ENCODE measurements at regions not wholly inside any gene's neighbourhood (a gene's known extent, or its start where the extent isn't known, plus 50 kb on each side); places are given as distances from the start of the nearest gene placed in this dataset.

DNA sequence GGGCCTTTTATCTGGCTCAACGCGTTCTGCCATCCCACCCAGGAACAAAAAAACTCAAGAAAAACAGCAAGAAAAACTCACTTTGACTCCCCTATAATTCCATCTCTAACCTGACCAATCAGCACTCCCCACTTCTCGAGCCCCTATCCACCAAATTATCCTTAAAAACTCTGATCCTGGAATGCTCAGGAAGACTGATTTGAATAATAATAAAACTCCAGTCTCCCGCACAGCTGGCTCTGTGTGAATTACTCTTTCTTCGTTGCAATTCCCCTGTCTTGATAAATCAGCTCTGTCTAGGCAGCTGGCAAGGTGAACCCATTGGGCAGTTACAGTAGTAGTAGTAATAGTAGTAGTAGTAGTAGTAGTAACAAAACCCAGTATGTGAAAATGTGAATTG lies 165.7 kb upstream of the CASK start:
- Histone ChIP-seq H3K4me1 (ENCODE audit: insufficient read depth, low read length, severe bottlenecking) (peaks cover 9% of the 10 kb centered on the region), H3K36me3 (ENCODE audit: insufficient read depth, low read length) (no peaks in the 10 kb centered on the region), H3K9ac (ENCODE audit: low read length) (no peak overlapping the region), H3K27ac (ENCODE audit: low read depth, low read length, poor library complexity, severe bottlenecking) (no peak overlapping the region), H3K4me3 (ENCODE audit: low read depth, low read length, poor library complexity, severe bottlenecking) (no peak overlapping the region), H4K20me1 (ENCODE audit: insufficient read depth, low read length) (no peaks in the 10 kb centered on the region), H3K4me2 (ENCODE audit: low read length) (no peak overlapping the region), H3F3A (ENCODE audit: insufficient read depth, low read length) (no peaks in the 10 kb centered on the region), H3K9me3 (ENCODE audit: low read length) (no peaks in the 10 kb centered on the region), H3K9me2 (ENCODE audit: low read depth, low read length) (no peaks in the 10 kb centered on the region), H3K27me3 (ENCODE audit: insufficient read depth, low read length) (no peaks in the 10 kb centered on the region), H2AFZ (ENCODE audit: low read length) (no peak overlapping the region), H3K79me2 (ENCODE audit: insufficient read depth, low read length) (no peaks in the 10 kb centered on the region)
- TF ChIP-seq EZH2 (IDR thresholded peaks at IDR 0.05; ENCODE audit: borderline replicate concordance, low read length): no peak
- no peak for TF ChIP-seq CTCF (IDR thresholded peaks at IDR 0.05; ENCODE audit: low read length)

DNA sequence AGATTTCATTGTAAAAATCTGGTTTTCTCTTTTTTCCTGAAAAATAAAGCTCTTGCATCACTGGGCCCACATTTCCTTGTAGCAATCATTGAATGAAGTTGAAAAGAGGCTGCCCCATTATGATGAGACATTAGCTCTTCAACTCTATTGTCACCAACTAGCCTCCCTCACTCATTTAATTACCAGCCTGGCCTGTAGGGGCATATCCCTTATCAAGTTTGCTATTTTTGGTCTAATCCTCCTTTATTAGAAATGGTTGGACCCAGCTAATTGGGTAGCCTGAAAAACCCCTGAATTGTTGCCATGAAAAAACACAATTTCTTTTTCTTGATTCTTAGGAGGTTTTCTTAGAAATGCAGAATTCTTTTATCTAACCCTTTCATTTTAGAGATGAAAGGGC lies 164.6 kb upstream of the CASK start:
- Histone ChIP-seq H3K79me2 (ENCODE audit: insufficient read depth, low read length) (no peaks in the 10 kb centered on the region), H3K4me2 (ENCODE audit: low read length) (no peak overlapping the region), H4K20me1 (ENCODE audit: insufficient read depth, low read length) (no peaks in the 10 kb centered on the region), H3K36me3 (ENCODE audit: insufficient read depth, low read length) (no peaks in the 10 kb centered on the region), H2AFZ (ENCODE audit: low read length) (no peak overlapping the region), H3K27ac (ENCODE audit: low read depth, low read length, poor library complexity, severe bottlenecking) (no peak overlapping the region), H3K4me3 (ENCODE audit: low read depth, low read length, poor library complexity, severe bottlenecking) (no peak overlapping the region), H3K27me3 (ENCODE audit: insufficient read depth, low read length) (no peaks in the 10 kb centered on the region), H3F3A (ENCODE audit: insufficient read depth, low read length) (no peaks in the 10 kb centered on the region), H3K9me3 (ENCODE audit: low read length) (no peaks in the 10 kb centered on the region), H3K9ac (ENCODE audit: low read length) (no peak overlapping the region), H3K4me1 (ENCODE audit: insufficient read depth, low read length, severe bottlenecking) (no peaks in the 10 kb centered on the region), H3K9me2 (ENCODE audit: low read depth, low read length) (no peaks in the 10 kb centered on the region)
- TF ChIP-seq CTCF (IDR thresholded peaks at IDR 0.05; ENCODE audit: low read length) (no peak; the same call in 1 of the 2 replicates), EZH2 (IDR thresholded peaks at IDR 0.05; ENCODE audit: borderline replicate concordance, low read length) (no peak)

DNA sequence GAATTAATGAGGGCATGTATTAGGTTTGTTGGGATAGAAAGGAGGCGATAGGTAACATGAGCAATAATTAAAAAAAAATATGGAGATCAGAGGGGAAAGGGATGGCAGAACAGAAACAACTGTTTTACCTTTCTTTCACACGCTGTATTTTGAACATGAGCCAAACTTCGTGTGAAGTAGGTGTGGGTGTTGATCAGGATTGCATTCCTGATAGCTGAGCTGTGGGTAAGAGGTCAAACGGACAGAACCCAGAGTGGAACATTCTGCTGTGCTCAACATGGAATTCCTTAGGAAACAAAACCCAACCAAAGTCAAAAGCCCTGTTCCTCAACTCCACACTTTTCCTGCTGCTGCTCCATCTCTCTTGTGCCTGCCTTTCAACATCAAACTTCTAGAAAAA lies 162.5 kb upstream of the CASK start:
- Histone ChIP-seq H3K4me2 (ENCODE audit: low read length) (no peak overlapping the region), H3K9me2 (ENCODE audit: low read depth, low read length) (no peaks in the 10 kb centered on the region), H3K4me3 (ENCODE audit: low read depth, low read length, poor library complexity, severe bottlenecking) (no peak overlapping the region), H3K4me1 (ENCODE audit: insufficient read depth, low read length, severe bottlenecking) (no peaks in the 10 kb centered on the region), H2AFZ (ENCODE audit: low read length) (no peak overlapping the region), H3K36me3 (ENCODE audit: insufficient read depth, low read length) (no peaks in the 10 kb centered on the region), H3K9ac (ENCODE audit: low read length) (no peak overlapping the region), H3K27ac (ENCODE audit: low read depth, low read length, poor library complexity, severe bottlenecking) (no peak overlapping the region), H3K27me3 (ENCODE audit: insufficient read depth, low read length) (no peaks in the 10 kb centered on the region), H3K9me3 (ENCODE audit: low read length) (no peaks in the 10 kb centered on the region), H3F3A (ENCODE audit: insufficient read depth, low read length) (no peaks in the 10 kb centered on the region), H4K20me1 (ENCODE audit: insufficient read depth, low read length) (no peaks in the 10 kb centered on the region), H3K79me2 (ENCODE audit: insufficient read depth, low read length) (no peaks in the 10 kb centered on the region)
- TF ChIP-seq EZH2 (IDR thresholded peaks at IDR 0.05; ENCODE audit: borderline replicate concordance, low read length): no peak
- no peak for TF ChIP-seq CTCF (IDR thresholded peaks at IDR 0.05; ENCODE audit: low read length)

Measured in OCI-LY1 (cell line).